Transverse colon (tissue), 3 donors: ENCODE measurements at regions not wholly inside any gene's neighbourhood (a gene's known extent, or its start where the extent isn't known, plus 50 kb on each side); places are given as distances from the start of the nearest gene placed in this dataset.

Experiments
- CTCF ChIP-seq, 5 experiments: fragments of 200-600 bp in 3 of 5; fragments of 450-650 bp in 2 of 5; sonication (generic) in 3 of 5; IDR thresholded peaks; 1 replicate in 2 of 5; 2 replicates in 3 of 5; pipeline ENCODE4 v1.5.1; 2016 to 2017; ENCODE audit warnings: antibody characterized with exemption in 5 of 5, inconsistent platforms in 3 of 5, mild to moderate bottlenecking in 2 of 5, moderate library complexity in 1 of 5
- EP300 ChIP-seq: sonication (generic); formaldehyde crosslinking; IDR thresholded peaks from one replicate; pipeline ENCODE4 v1.6.1; 2017; ENCODE audit warnings: antibody characterized with exemption, low read depth

- TF ChIP-seq CTCF (IDR thresholded peaks at IDR 0.05) (no peak), EP300 (no peak)
Observed at GRCh38 chr11:115608976-115609375, 104.8 kb upstream of the CADM1 start.
